ENCODE measurements at regions not wholly inside any gene's neighbourhood (a gene's known extent, or its start where the extent isn't known, plus 50 kb on each side); places are given as distances from the start of the nearest gene placed in this dataset.

- TF ChIP-seq CTCF (conservative IDR thresholded peaks at IDR 0.05; ENCODE audit: low read depth, low read length) = no peak
- TF ChIP-seq POLR2A (IDR thresholded peaks at IDR 0.05; ENCODE audit: low read depth, low read length) = no peak
Observed at GRCh38 chr12:59044791-59045190, 124.5 kb upstream of the LRIG3 start.

All from IMR-90 (cell line).